Aorta (tissue), 5 donors: ENCODE measurements at regions not wholly inside any gene's neighbourhood (a gene's known extent, or its start where the extent isn't known, plus 50 kb on each side); places are given as distances from the start of the nearest gene placed in this dataset.

Experiments used
- ATAC-seq: fragments of 200-7000 bp; cut with Tn5 transposase; one replicate; pipeline ENCODE4 v1.9.1; 2022; ENCODE audit warnings: moderate library complexity; ENCODE audit not compliant: low FRiP score
- DNase-seq, 2 donors: peaks; one replicate each; pipeline ENCODE4 v3.0.0-alpha.2; 2020
- H3K27ac ChIP-seq, 2 donors: one replicate each; pipeline ENCODE4 v1.5.1; 2013; ENCODE audit warnings: low read length in 2 of 2, mild to moderate bottlenecking in 2 of 2, moderate library complexity in 2 of 2, control low read depth in 1 of 2, inconsistent platforms in 1 of 2, low read depth in 1 of 2
- H3K27me3 ChIP-seq, 2 donors: one replicate each; pipeline ENCODE4 v1.6.1; 2013; ENCODE audit warnings: control low read depth in 1 of 2, low read length in 1 of 2, mild to moderate bottlenecking in 1 of 2, moderate library complexity in 1 of 2; ENCODE audit not compliant: insufficient read depth in 2 of 2, control insufficient read depth in 1 of 2
- H3K36me3 ChIP-seq, 2 donors: one replicate each; pipeline ENCODE4 v1.6.1; 2013; ENCODE audit warnings: control low read depth in 1 of 2, low read length in 1 of 2, mild to moderate bottlenecking in 1 of 2; ENCODE audit not compliant: insufficient read depth in 2 of 2, control insufficient read depth in 1 of 2
- H3K4me1 ChIP-seq, 2 donors: one replicate each; pipeline ENCODE4 v1.6.1; 2013; ENCODE audit warnings: low read length in 2 of 2, control low read depth in 1 of 2, mild to moderate bottlenecking in 1 of 2, moderate library complexity in 1 of 2; ENCODE audit not compliant: insufficient read depth in 2 of 2, control insufficient read depth in 1 of 2
- H3K4me3 ChIP-seq, 2 donors: one replicate each; pipeline ENCODE4 v1.5.1; 2013; ENCODE audit warnings: low read length in 2 of 2, control low read depth in 1 of 2, mild to moderate bottlenecking in 1 of 2
- H3K9me3 ChIP-seq: one replicate; pipeline ENCODE4 v1.6.1; 2013; ENCODE audit warnings: mild to moderate bottlenecking, low read length; ENCODE audit not compliant: control insufficient read depth
- WGBS, 2 donors: extraction: QIAGEN DNeasy Blood & Tissue Kit; methylation state at CpG; one replicate each; pipeline ENCODE4 v1.1.7; 2013; 5-methylcytosine and 5-hydroxymethylcytosine counted together
- intact Hi-C, 2 donors: fragments of 100-400 bp; cut with DNase I; formaldehyde crosslinking; loops; one replicate each; pipeline versions ENCODE4 v1.14.2 to v1.15.0; 2022
- donor health status: healthy with polysubstance abuse.
- donor health status: Bipolar disorder and iron deficiency.
- donor health status: DM: no; HTN: no; CAD: no.
- donor health status: DM: no; HTN: no; CAD: no.
- donor health status: DM: yes; HTN: yes; CAD: no.

DNA sequence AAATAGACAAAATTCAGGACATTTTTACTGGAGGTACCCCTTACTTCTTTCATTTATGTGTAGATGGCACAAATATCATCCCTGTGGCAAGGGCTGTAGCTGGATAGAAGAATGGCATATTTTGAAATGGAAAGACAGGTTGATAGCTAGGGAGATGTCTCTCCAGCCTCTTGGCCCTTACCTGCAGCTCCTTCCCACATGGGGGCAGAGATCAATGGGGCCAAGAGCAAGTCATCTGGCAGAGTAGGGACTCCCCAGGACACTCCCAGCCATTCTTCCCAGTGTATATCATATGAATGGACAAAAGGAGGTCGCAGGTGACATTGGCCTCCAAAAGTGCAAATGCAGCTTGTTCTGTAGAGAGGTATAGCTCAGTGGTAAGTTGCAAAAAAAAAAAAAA, 192.2 kb upstream of the ATP5MC3 start:
- H3K36me3 ChIP-seq: no peaks in the 10 kb centered on the region
- H3K4me1 ChIP-seq: no peaks in the 10 kb centered on the region
- H3K9me3 ChIP-seq: no peaks in the 10 kb centered on the region
- ATAC-seq (no peak), DNase-seq (no peak)
- intact Hi-C loops: no loop called here
- WGBS, 2 donors: 84 to 86% methylated on average over 1 of the region's 1 CpG
- H3K27ac ChIP-seq: no peak overlapping the region
- no peak overlapping the region for H3K4me3 ChIP-seq
- no peaks in the 10 kb centered on the region for H3K27me3 ChIP-seq

DNA sequence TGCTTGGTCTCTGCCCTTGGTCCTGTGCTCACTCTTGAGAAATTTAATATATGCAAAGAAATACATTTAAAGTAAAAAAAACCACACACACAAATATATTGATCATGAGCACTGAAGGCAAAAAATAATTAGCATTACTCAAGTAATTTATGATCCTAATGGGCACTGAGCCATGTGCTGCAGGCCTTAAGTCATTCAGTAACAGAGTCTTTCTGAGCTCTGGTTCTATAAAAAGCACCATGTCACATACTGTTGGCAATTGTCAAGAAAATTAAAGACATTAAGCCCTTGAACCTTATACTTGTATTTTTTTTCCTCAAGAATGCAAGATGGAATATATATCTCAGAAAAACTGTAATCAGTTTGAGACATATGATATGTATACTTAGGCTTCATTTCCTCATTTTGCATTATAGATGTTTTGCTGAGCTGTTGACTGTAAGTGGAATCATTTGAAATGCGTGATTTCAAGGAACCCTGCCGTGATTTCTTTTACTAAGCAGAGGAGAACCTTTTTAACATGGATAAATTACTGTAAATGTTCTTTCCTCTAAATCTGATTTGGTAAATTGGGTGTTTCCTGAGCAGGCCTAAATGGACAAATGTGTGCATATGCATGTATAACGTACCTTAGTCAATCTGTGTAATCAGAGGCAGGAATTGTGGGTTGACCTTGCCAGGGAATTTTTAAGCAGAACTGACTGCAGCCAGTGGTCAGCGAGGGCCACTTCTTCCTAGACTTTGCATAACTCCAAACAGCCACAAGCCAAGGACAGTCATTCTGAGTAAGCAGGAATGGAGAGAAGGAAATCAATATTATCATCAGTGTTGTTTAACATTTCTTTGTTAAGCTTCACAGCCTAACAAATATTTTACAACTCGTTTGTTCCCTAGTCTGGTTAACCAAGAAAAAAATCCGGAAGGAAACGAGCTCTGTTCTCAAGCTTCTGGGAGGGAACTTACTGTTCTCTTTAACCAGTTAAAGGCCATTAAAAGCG, 191.5 kb upstream of the ATP5MC3 start:
- no peak overlapping the region for H3K4me3 ChIP-seq
- no peaks in the 10 kb centered on the region for H3K9me3 ChIP-seq
- H3K27me3 ChIP-seq: no peaks in the 10 kb centered on the region
- H3K27ac ChIP-seq: no peak overlapping the region
- whole genome bisulfite sequencing, 2 donors: 52 to 58% methylated on average over 8 of the region's 8 CpGs
- H3K36me3 ChIP-seq: no peaks in the 10 kb centered on the region
- DNase-seq (no peak), ATAC-seq (no peak)
- no peaks in the 10 kb centered on the region for H3K4me1 ChIP-seq
- intact Hi-C loops: no loop called here

DNA sequence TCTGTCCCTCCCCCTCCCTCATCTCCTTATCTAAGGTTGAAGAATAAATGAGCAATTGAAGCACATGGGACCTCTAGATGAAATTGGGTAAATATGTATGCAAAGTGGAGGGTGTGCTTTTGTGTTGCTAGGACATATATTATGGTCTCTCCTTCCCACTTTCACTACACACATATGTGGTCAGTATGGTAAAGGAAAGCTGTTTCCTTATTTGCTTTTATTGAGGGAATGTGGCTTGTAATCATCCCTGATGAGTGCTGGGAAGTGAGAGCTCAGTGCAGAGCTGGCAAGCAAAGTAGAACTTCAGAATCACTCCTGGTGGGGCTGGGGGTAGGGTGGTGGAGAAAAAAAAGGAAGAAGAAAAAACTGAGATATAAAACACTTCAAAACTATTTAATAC, 189.9 kb upstream of the ATP5MC3 start:
- intact Hi-C loops: no loop called here
- DNase-seq: no peak

DNA sequence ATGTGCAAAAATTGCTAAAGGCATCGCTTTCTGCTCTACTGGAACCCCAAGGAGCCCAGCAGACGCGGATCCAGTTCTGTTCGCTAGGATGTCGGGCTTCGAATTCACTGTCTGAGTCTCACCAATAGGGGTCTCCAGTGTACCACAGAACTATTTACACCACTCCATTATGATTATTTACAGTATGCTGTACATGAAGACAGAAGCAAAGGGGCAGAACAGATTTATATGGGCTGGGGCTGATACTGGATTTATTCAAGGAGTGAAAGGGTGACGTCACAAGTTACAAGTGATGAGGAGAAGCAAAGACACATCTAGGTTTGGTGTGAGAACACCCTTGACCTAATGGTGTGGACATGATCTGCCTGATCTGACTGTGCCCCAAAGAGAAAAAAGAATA, 185.3 kb upstream of the ATP5MC3 start:
- intact Hi-C loops: loop anchor here (5.0 kb wide), 2 partner anchors 720 to 730 kb away; partner anchors contain the start of gene HOXD12 (in 1 of the 2)
- H3K27ac ChIP-seq: no peak overlapping the region
- WGBS, 2 donors: 2 to 7% methylated on average over 7 of the region's 7 CpGs

More for the DNA sequence above, 189.9 kb upstream of the ATP5MC3 start:
- no peak overlapping the region for H3K4me3 ChIP-seq
- no peak overlapping the region for H3K27ac ChIP-seq
- no peaks in the 10 kb centered on the region for H3K27me3 ChIP-seq
- no peak for ATAC-seq
- H3K36me3 ChIP-seq: no peaks in the 10 kb centered on the region
- no peaks in the 10 kb centered on the region for H3K4me1 ChIP-seq
- no peaks in the 10 kb centered on the region for H3K9me3 ChIP-seq

DNA sequence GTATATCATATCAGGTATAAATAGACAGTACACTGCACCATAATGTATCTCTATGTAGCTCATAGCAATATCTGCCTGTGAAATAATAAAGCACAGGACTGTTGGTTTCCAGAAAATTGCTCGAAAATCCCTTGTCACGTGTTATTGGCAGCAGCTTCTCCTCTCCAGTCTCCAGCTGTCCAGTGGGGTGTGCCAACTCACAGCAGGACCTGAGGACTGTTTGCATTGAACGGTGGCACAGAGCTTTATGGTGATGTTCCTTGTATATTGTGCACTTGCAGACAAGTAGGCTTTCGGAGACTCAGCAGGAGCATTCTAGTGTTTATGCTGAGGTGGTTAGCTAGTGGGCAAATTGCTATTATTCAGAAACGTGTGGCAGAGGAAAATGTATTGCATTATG, 182.2 kb upstream of the ATP5MC3 start:
- Histone ChIP-seq H3K4me1 (no peaks in the 10 kb centered on the region), H3K9me3 (no peaks in the 10 kb centered on the region), H3K27me3 (no peaks in the 10 kb centered on the region), H3K4me3 (no peak overlapping the region), H3K27ac (no peak overlapping the region), H3K36me3 (no peaks in the 10 kb centered on the region)
- intact Hi-C loops: no loop called here
- DNase-seq: no peak
- WGBS, 2 donors: 48 to 52% methylated on average over 5 of the region's 5 CpGs
- no peak for ATAC-seq

More for the DNA sequence above, 185.3 kb upstream of the ATP5MC3 start:
- Histone ChIP-seq H3K36me3 (no peaks in the 10 kb centered on the region), H3K4me3 (no peak overlapping the region), H3K27me3 (no peaks in the 10 kb centered on the region), H3K9me3 (no peaks in the 10 kb centered on the region), H3K4me1 (no peaks in the 10 kb centered on the region)
- peak; percentile 74 for ATAC-seq
- no peak for DNase-seq

DNA sequence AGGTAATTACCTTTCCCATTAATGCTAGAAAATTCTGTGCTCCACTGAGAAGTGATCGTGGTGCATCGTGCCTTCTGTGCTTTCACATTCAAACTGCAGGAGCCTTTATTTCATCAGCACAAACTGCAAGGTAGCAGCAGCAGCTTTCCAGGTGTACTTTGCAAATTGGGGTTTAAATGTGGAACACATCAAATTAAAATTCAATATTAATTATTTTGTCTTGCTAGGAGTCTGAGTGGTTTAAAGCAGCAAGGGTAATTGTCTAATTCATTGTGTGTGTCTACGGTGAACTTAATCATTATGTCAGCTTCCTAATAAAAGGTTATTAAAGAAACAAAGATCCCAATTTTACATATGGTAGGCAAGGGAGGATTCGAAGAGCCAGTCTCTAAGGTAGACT, 180.8 kb upstream of the ATP5MC3 start:
- intact Hi-C loops: no loop called here
- H3K9me3 ChIP-seq: no peaks in the 10 kb centered on the region
- ATAC-seq (no peak), DNase-seq (no peak)
- H3K4me1 ChIP-seq: no peaks in the 10 kb centered on the region
- H3K27me3 ChIP-seq: no peaks in the 10 kb centered on the region
- no peak overlapping the region for H3K4me3 ChIP-seq
- 88 to 92% methylated on average over 4 of the region's 4 CpGs for WGBS, 2 donors
- H3K27ac ChIP-seq: no peak overlapping the region
- no peaks in the 10 kb centered on the region for H3K36me3 ChIP-seq

DNA sequence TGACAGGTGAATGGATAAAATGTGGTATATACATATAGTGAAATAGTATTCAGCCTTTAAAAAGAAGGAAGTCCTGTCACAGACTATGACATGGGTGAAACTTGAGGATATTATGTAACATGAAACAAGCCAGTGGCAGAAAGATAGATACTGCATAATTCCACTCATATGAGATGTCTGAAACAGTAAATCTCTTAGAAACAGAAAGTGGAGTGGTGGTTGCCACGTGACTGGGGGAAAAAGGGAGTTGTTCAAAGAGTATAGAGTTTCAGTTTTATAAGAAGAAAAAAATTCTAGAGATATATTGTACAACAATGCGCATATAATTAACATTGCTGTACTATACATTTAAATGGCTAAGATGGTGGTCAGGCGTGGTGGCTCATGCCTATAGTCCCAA, 178.2 kb upstream of the ATP5MC3 start:
- H3K9me3 ChIP-seq: no peaks in the 10 kb centered on the region
- DNase-seq (no peak), ATAC-seq (no peak)
- no peak overlapping the region for H3K4me3 ChIP-seq
- no peaks in the 10 kb centered on the region for H3K36me3 ChIP-seq
- intact Hi-C loops: no loop called here
- no peaks in the 10 kb centered on the region for H3K27me3 ChIP-seq
- no peak overlapping the region for H3K27ac ChIP-seq
- 88 to 89% methylated on average over 3 of the region's 3 CpGs for WGBS, 2 donors
- no peaks in the 10 kb centered on the region for H3K4me1 ChIP-seq

DNA sequence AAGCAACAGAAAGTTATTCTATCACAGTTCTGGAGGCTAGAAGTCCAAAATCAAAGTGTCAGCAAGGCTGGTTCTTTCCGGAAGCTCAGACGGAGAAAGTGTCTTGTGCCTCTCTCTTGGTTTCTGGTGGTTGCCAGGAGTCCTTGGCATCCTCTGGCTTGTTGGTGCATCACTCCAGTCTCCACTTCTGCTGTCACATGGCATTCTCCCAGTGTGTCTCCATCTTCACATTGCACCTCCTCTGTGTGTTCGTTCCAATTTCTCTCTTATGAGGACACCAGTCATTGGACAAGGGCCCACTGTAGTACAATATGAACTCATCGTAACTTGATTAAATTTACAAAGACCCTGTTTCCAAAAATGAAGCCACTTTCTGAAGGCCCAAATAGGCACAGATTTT, 175.4 kb upstream of the ATP5MC3 start:
- Histone ChIP-seq H3K4me1 (no peaks in the 10 kb centered on the region), H3K27me3 (no peaks in the 10 kb centered on the region), H3K27ac (no peak overlapping the region), H3K9me3 (no peaks in the 10 kb centered on the region), H3K36me3 (no peaks in the 10 kb centered on the region), H3K4me3 (no peak overlapping the region)
- no peak for DNase-seq
- intact Hi-C loops: no loop called here
- WGBS, 2 donors: 89 to 91% methylated on average over 4 of the region's 4 CpGs
- ATAC-seq: no peak

DNA sequence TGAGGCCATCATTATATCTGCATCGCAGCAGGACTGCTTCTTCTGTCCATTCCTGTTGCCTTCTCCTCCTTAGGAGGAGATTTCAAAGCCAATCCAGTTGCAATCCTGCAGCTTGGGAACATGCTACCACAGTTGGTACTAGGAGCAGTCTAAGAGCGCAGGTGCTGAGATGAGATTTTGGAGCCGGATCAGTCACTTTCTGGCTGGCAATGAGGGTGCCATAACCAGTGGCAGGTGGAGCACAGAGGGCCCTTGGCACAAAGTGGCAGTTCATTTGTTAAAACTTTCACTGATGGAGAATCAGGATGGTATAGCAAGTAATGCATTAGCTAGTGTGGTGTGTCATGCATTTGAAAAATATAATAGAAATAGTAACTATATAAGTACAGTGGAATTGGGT, 173.7 kb upstream of the ATP5MC3 start:
- ATAC-seq (no peak), DNase-seq (no peak)
- Histone ChIP-seq H3K27me3 (no peaks in the 10 kb centered on the region), H3K27ac (no peak overlapping the region), H3K4me3 (no peak overlapping the region), H3K9me3 (no peaks in the 10 kb centered on the region), H3K4me1 (no peaks in the 10 kb centered on the region), H3K36me3 (no peaks in the 10 kb centered on the region)
- intact Hi-C loops: no loop called here
- 96% methylated on average over 3 of the region's 3 CpGs for WGBS, 2 donors
